Epidermal melanocyte (primary cell): ENCODE measurements at regions not wholly inside any gene's neighbourhood (a gene's known extent, or its start where the extent isn't known, plus 50 kb on each side); places are given as distances from the start of the nearest gene placed in this dataset.
"Not testable (repeated sequence)": the region's sequence is repeated elsewhere in the genome, so short reads cannot be mapped to it uniquely, and the experiment has no call there.

ENCODE experiments used
- DNase-seq: peaks from one replicate; pipeline ENCODE4 v3.0.0; 2011; ENCODE audit warnings: low spot score; ENCODE audit not compliant: insufficient read length

DNA sequence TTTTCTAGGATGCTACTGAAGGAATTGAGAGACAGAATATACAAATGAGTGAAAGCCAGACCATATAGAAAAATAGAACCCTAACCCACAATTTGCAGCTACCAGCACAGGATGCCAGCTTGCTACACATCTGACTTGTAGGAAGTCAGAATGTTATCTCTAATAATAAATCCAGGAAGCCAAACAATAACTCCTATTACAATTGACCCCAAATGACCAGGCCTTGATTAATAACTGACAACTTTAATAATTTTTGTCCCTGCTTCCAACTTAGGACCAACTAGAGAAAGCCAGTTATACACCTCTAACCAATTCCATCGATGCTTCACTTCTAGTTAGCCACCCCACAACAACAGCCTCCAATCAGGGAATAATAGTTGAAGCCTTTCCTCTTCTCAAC, 193.4 kb downstream of the CASP12 start:
- DNase-seq: no peak

DNA sequence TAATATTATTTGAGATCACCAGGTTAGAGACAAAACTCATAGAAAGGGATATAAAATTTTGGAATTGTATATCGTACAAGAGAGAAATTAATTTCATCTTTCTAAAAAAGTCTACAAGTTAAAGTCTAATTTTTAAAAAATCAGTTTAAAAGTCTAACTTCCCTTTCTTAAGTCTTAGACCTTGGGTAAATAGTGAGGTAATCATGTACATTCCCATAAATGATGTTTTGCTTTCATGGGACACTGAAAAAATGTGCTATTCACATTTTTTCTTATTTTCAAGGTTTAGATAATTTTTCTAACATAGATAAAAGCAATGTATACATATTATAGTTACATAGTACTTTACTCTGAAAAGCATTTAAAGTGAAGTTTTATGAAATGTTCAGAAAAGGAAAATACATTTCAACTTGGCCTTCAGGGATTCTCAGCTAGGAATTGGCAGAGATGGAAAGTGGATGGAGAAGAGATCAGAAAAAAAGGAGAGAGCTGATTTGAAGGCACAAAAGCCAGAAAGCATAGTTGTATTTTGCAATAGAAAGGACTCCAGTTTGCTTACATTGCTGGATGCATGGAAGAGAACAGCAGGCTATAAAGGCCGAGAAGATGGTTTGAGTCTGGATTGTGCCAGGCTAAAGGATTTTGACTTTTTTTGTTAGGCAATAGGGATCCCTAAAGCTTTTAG, 194.0 kb downstream of the CASP12 start:
- DNase-seq: no peak

DNA sequence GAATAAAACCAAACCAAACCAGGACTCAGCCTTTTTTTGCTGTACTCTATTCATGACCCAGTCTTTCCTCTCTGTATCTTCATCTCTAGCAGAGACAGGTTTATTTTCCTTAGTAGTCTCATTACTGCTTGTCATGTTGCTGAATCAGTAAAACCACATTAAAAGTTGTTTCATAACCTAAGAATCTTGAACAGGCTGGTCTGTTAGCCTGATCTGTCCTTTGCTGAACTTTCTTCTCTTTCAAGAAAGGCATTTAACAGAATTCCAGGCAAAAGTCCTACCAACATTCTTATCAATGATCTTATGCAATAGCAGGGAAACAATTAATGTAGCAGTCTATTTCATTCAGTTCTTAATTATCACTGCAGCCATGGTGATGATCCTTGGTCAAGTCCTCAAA, 197.7 kb downstream of the CASP12 start:
- DNase-seq: no peak

DNA sequence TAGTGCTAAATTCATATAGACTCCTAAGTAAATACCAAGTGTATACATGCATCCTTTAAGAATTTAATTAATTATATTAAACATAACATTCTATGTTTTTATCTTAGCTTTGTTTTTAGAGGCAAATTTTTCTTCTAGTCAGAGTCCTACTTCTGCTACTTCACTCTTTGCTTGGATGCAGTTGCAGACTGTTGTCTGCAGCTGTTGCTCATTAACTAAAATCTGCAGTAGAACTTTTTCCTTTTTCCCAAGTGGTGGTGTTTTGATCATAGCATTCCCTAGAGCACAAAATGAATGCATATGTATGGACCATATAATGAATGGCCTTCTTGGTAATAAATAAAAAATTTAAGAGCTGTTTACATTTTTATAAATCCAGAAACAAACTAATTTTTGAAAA, 198.3 kb downstream of the CASP12 start:
- no peak for DNase-seq

GRCh38 chr11:104695065-104695463, 203.2 kb downstream of the CASP12 start:
- DNase-seq: no peak

GRCh38 chr11:104694259-104695064, 203.8 kb downstream of the CASP12 start:
- DNase-seq: no peak

- DNase-seq: no peak
These were observed 205.5 kb downstream of the CASP12 start for GRCh38 chr11:104692751-104693150.

DNA sequence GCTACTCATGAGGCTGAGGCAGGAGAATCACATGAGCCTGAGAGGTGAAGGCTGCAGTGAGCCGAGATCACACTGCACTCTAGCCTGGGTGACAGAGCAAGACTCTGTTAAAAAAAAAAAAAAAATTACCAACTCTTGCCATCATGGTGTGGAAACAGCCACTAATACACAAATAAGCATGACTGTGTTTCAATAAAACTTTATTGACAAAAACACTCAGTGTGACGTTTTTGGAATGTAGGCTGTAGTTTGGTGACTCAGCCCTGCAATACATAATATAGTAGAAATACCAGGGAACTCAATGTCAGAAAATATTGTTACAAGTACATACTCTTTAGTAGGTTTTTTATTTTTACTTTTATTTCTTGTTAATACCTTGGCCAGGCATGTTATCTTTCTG, 207.1 kb downstream of the CASP12 start:
- DNase-seq: no peak

- DNase-seq: no peak
These were observed 208.0 kb downstream of the CASP12 start for GRCh38 chr11:104690241-104690640.

DNA sequence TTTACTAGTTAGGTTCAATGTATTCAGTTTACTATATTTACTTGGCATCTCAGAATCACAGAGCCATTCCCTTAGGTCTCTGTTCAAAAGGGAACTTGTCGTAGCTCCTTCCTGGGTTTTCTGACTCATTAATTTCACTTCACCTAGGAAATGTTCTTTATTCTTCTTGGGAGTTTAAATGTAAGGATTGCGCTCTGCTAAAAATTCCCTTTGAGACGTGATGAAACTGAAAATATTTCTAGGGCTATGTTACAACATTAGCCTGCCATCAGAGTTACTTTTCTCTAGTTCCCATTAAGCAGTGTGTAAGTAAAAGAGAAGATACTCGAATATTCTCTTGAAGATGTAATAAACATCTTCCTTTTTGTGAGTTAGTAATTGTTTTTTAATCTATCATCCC, 209.5 kb downstream of the CASP12 start:
- no peak for DNase-seq

- DNase-seq: no peak
These were observed 216.1 kb downstream of the CASP12 start for GRCh38 chr11:104682206-104682605.

DNA sequence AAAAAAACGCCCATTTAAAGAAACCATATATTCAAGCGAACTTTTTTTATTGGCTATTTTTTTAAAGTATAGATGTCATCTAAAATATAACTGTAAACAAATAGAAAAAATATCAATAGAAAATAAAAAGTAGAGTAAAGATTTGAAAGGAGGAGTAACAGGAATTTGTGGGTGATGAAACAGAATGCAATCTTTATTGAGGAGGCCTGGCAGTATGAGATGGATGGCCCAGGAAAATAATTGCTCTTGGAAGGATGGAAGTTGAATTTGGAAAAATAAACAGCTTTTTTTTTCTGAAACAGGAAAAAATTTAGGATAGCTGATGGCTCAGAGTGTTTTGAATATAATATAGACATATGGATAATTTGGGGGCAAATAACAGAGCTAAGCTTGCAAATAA, 219.0 kb downstream of the CASP12 start:
- no peak for DNase-seq

DNA sequence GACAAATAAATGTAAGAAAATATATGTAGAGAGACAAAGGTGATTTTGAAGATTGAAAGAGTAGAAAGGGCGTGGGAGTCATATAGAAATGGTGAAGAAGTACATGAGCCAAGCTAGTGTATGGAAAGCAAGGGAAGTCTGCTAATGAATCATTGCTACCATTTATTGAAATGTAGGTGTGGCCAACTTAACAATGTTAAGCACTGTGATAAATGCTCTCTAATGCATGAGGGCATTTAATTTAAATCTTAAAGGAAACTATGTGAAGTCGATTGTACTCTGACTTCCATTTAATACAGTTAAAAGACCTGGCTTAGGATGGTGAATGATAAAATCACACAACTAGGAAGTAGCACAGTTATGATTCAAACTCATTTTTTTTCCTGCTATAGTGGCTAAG, 219.9 kb downstream of the CASP12 start:
- DNase-seq: no peak

DNA sequence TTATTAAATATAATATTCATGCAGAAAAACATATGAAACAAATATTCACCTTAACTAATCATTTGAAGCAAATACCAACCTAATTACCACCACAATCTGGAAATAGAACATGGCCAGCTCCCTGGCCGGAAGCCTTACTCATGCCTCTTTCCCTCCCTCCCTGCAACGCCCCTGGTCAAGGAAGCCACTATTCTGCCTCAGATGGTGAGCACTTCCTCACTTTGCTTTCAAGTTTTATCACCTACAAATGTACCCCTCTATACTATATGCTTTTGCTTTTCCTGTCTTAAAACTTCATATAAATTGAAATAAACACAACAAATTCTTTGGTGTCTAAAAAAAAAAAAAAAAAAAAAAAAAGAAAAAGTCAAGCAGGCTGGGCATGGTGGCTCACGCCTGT, 221.2 kb downstream of the CASP12 start:
- not testable (repeated sequence) for DNase-seq

- no peak for DNase-seq
These were observed 225.4 kb downstream of the CASP12 start for GRCh38 chr11:104672897-104673296.

DNA sequence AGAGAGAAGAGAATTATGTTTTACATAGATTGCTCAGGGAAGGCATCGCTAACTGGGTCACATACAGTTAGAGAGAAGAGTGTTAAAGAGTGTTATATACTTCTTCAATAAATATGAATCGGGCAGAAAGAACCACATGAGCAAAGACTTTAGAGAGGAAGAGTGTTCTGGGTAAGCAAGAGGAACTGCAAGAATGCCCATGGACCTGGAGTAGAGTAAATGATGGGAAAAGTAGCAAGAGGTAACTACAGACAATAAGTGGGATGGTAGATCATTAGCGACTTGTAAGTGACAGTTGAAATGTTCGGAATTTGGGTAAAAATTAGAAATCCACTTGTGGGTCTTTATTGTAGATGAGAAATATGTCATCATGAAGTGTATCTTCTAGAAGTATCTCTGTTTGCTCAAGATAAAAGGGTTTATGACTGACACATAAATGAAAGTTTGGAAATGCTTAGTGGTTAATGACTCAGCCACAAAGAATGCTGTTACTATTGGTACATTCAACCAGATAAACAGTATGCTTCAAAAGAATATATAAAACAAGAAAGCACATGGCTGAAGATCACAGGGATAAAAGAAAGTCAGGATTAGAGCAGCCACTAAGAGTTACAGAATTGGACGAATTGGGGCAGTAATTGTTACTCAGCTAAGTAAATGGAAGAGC, 229.3 kb downstream of the CASP12 start:
- peak; percentile 20 for DNase-seq

DNA sequence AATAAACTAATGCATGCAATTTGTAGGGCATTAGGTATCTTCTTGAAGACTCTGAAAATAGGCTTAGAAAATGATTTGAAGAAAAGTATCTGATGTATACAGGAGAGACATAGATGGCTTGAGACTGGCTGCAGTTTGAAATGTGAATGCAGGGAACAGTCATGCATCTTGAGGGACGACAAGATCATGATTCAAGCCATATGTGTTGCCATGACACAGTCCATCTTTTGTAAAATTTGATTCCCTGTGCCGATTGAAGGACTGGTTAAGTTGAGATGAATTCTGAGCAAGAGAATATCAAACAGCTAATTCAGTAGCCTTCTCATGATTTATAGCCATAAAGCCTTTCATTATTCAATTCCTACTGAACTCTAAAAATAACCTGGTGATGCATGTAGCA, 231.6 kb downstream of the CASP12 start:
- DNase-seq: no peak

DNA sequence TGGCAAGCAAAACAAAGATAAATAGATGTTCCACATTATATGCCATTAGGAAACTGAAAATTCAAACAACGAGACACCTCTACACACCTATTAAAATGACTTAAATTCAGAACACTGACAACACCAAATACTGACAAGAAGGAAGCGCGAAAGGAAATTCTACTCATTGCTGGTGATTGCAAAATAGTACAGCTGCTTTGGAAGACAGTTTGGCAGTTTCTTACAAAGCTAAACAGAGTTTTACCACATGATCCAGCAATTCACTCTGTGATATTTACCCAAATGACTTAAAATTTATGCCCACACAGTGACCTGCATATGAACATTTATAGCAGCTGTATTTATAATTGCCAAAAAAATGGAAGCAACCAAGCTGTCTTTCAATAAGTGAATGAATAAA, 232.6 kb downstream of the CASP12 start:
- DNase-seq: no peak

DNA sequence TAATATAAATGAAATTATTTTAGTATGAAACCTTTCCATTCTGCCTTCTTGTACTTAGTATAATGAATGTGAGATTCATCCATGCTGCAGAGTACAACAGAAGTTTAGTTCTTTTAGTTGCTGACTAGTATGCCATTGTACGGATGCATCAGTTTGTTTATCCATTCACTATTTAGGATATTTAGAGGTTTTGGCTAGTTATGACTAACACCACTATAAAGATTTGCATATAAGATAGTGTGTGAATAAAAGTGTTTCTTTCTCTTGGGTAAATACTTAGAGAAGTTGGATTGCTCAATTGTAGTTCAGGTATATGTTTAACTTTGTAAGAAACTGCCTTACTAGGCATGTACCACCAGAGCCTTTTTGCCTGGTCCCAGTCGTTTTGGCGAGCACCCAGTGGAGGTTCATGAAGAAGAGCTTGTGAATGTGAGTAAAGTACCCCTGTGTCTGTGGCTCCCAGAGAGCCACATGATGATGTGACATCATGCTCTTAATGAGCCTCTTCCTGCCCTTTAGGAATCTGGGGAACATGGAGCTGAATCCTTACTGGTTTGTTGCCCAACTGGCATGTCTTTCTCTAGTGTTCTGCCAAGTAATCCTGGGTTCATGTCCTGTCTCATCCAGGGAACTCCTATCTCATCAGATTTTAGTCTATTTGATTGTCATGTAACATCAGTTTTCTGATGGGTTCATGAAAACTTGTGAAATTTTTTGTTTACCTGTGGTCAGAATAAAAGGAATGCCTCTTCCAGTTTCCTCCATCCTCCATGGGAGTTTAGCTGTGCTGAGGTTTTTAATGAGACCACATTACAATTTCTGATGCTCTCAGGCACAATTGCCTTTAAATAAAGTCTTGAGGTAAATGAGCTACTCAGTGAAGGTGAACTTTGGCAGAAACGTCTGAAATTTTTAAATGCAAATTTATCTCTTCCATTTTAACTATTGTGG, 234.8 kb downstream of the CASP12 start:
- DNase-seq: no peak

- DNase-seq: no peak
These were observed 236.4 kb downstream of the CASP12 start for GRCh38 chr11:104661901-104662300.

GRCh38 chr11:104661471-104661870, 236.8 kb downstream of the CASP12 start:
- no peak for DNase-seq
